ENCODE measurements at regions not wholly inside any gene's neighbourhood (a gene's known extent, or its start where the extent isn't known, plus 50 kb on each side); places are given as distances from the start of the nearest gene placed in this dataset.
"Not testable (repeated sequence)": the region's sequence is repeated elsewhere in the genome, so short reads cannot be mapped to it uniquely, and the experiment has no call there.

DNA sequence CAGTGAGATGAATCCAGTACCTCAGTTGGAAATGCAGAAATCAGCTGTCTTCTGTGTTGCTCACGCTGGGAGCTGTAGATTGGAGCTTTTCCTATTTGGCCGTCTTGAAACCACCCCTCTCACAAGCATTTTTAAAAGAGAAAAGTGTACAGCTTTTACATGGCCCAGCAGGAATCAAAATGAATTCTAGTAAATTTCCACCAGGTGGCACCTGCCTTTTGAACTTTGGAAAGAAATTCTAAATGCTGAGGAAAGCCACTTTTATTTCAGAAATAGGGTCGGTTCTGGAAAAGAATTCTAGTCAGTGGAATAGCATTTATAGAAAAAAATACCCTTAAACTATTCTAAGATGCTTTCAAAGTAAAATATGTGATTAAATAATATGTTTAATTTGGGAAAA lies 647.8 kb downstream of the CD109 start:
- no peak overlapping the region for H3K4me3 ChIP-seq (ENCODE audit: control insufficient read depth, low read depth, low read length)
- TF ChIP-seq, protein P1, sequence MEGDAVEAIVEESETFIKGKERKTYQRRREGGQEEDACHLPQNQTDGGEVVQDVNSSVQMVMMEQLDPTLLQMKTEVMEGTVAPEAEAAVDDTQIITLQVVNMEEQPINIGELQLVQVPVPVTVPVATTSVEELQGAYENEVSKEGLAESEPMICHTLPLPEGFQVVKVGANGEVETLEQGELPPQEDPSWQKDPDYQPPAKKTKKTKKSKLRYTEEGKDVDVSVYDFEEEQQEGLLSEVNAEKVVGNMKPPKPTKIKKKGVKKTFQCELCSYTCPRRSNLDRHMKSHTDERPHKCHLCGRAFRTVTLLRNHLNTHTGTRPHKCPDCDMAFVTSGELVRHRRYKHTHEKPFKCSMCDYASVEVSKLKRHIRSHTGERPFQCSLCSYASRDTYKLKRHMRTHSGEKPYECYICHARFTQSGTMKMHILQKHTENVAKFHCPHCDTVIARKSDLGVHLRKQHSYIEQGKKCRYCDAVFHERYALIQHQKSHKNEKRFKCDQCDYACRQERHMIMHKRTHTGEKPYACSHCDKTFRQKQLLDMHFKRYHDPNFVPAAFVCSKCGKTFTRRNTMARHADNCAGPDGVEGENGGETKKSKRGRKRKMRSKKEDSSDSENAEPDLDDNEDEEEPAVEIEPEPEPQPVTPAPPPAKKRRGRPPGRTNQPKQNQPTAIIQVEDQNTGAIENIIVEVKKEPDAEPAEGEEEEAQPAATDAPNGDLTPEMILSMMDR (conservative IDR thresholded peaks at IDR 0.05; ENCODE audit: control insufficient read depth, insufficient read depth, low read depth, low read length) = peak; percentile 42
- DNase-seq (ENCODE audit: low read depth) = peak; percentile 31

- not testable (repeated sequence) for DNase-seq (ENCODE audit: low read depth); H3K4me3 ChIP-seq (ENCODE audit: control insufficient read depth, low read depth, low read length)
Measured at GRCh38 chr6:74343321-74343720, 647.3 kb downstream of the CD109 start.

DNA sequence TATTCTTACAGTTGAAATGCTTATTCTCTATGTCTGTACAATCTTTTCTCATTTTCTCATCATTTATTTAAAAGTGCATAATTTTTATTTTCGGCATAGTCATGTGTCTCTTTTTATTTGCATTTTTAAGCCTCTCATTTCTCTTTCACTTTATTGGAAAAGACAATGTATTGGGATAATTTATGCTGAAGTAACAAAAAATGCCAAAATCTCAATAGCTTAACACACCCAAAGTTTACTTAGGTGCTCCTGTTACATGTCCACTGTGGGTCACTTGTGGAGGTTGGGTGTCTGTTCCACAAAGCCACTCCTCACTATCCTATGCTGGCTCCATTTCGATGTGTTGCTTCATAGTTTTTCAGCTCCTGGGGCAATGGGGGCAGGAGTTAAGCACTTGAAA lies 638.7 kb downstream of the CD109 start:
- TF ChIP-seq, protein P1 (conservative IDR thresholded peaks at IDR 0.05; ENCODE audit: control insufficient read depth, insufficient read depth, low read depth, low read length) = no peak
- no peak for DNase-seq (ENCODE audit: low read depth)
- H3K4me3 ChIP-seq (ENCODE audit: control insufficient read depth, low read depth, low read length) = no peak overlapping the region

GRCh38 chr6:74333406-74333805 lies 637.4 kb downstream of the CD109 start:
- DNase-seq (ENCODE audit: low read depth) = no peak
- H3K4me3 ChIP-seq (ENCODE audit: control insufficient read depth, low read depth, low read length) = no peak overlapping the region
- TF ChIP-seq, protein P1 (conservative IDR thresholded peaks at IDR 0.05; ENCODE audit: control insufficient read depth, insufficient read depth, low read depth, low read length) = no peak

DNA sequence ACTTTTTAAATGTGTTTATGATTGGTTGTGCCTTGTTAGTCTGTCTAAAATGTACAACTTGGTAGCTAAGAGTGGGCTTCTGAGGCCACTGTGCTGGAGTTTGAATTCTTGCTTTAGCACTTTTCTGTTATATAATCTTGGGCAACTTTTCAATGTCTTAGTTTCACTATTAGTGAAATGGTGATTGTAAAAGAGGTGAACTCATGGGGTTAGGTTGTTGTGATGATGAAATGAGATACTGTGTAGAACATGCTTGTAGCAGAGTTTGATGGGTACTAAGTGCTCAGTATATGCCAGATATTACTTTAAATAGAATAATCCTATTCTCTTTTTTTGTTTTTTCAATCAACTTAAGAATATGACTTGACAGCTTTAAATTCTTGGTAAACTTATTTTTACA lies 624.7 kb downstream of the CD109 start:
- H3K4me3 ChIP-seq (ENCODE audit: control insufficient read depth, low read depth, low read length) = no peak overlapping the region
- TF ChIP-seq, protein P1 (conservative IDR thresholded peaks at IDR 0.05; ENCODE audit: control insufficient read depth, insufficient read depth, low read depth, low read length) = no peak
- no peak for DNase-seq (ENCODE audit: low read depth)

DNA sequence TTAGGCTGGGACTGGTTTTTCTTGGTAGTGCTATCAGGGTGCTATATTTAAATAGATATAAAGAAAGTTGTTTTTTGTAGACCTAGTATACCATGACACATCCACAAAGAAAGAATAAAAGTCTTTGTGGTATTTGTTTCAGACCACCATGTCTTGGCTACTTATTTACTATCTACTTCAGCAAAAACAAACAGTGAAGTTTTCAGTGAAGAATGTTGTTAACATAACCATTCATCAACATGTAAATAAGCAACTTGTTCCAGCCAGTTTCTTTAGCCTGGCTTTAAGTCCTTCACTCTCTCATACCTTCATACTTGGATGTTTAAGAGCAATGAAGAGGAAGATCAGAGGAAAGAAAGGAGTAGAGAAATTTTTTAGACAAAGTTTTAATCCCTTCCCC lies 624.1 kb downstream of the CD109 start:
- no peak overlapping the region for H3K4me3 ChIP-seq (ENCODE audit: control insufficient read depth, low read depth, low read length)
- no peak for DNase-seq (ENCODE audit: low read depth)
- TF ChIP-seq, protein P1 (conservative IDR thresholded peaks at IDR 0.05; ENCODE audit: control insufficient read depth, insufficient read depth, low read depth, low read length) = no peak

GRCh38 chr6:74319292-74319691 lies 623.3 kb downstream of the CD109 start:
- no peak for DNase-seq (ENCODE audit: low read depth)
- no peak overlapping the region for H3K4me3 ChIP-seq (ENCODE audit: control insufficient read depth, low read depth, low read length)
- TF ChIP-seq, protein P1 (conservative IDR thresholded peaks at IDR 0.05; ENCODE audit: control insufficient read depth, insufficient read depth, low read depth, low read length) = no peak

Data from fibroblast of mammary gland (primary cell).